ENCODE measurements at regions not wholly inside any gene's neighbourhood (a gene's known extent, or its start where the extent isn't known, plus 50 kb on each side); places are given as distances from the start of the nearest gene placed in this dataset.
A peak's percentile ranks its signal among the peaks of the same experiment; 100 is the strongest.

- DNase-seq, result no peak
- no peaks in the 10 kb centered on the region for H3K36me3 ChIP-seq
- no peaks in the 10 kb centered on the region for H3K4me1 ChIP-seq
- no peak overlapping the region for H3K27ac ChIP-seq
- TF ChIP-seq POLR2A (IDR thresholded peaks at IDR 0.05), result no peak
- no peak for TF ChIP-seq CTCF (IDR thresholded peaks at IDR 0.05)
- H3K27me3 ChIP-seq, result no peaks in the 10 kb centered on the region
- no peaks in the 10 kb centered on the region for H3K9me3 ChIP-seq
- H3K4me3 ChIP-seq, result no peak overlapping the region
These were observed 463.7 kb upstream of the ROBO2 start for GRCh38 chr3:76576201-76576600.

DNA sequence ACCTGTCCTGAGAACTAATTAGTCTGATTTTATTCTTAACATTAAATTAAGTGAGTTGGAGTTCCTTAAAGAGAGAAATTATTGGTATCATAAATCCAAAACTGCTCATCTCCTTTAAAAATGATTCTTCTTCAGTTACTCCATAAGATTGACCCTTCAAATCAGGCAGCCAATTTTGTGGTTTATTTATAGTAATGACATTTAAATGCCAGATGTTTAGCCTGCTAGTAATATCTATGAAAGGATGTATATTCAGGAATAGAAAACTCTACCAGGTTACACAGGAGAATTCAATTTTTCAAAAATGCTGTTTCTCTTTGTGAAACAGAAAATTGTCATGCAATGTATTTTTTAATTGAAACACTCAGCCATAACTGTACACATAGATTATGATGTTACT, 457.8 kb upstream of the ROBO2 start:
- no peak for DNase-seq
- no peak for TF ChIP-seq POLR2A (IDR thresholded peaks at IDR 0.05)
- no peak for TF ChIP-seq CTCF (IDR thresholded peaks at IDR 0.05)
- H3K9me3 ChIP-seq, result no peaks in the 10 kb centered on the region
- H3K27ac ChIP-seq, result no peak overlapping the region
- no peaks in the 10 kb centered on the region for H3K36me3 ChIP-seq
- H3K27me3 ChIP-seq, result no peaks in the 10 kb centered on the region
- H3K4me1 ChIP-seq, result no peaks in the 10 kb centered on the region
- H3K4me3 ChIP-seq, result no peak overlapping the region

- no peaks in the 10 kb centered on the region for H3K36me3 ChIP-seq
- no peak overlapping the region for H3K4me3 ChIP-seq
- TF ChIP-seq CTCF (IDR thresholded peaks at IDR 0.05), result no peak
- TF ChIP-seq POLR2A (IDR thresholded peaks at IDR 0.05), result no peak
- no peaks in the 10 kb centered on the region for H3K27me3 ChIP-seq
- no peaks in the 10 kb centered on the region for H3K4me1 ChIP-seq
- H3K9me3 ChIP-seq, result no peaks in the 10 kb centered on the region
- DNase-seq, result no peak
- no peak overlapping the region for H3K27ac ChIP-seq
These were observed 457.1 kb upstream of the ROBO2 start for GRCh38 chr3:76582632-76583378.

DNA sequence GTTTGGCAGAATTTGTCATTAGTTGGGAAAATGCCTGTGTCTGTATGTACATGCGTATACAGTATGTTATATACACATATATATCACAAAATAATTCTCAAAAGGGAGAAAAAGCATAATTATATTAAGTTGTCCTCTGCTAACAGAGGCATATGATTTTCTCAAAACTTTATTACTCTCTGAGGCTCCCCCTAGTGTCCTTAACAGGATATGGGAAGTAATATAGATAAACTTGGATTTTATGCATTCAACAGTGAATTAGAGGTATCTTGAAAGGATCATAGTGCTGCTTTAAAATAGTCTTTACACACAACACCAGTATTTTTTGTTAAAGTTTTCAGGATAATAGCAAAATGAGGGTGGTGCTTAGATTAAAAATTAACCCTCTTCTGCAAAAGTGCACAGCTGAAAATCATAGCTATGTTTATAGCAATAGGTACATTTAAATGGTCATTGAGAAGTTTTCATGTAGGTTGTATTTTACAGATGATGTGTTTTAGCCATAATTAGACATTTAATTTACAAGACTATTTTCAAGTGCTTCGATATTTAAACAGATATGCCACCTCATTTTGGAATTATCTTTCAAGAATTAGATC, 454.0 kb upstream of the ROBO2 start:
- TF ChIP-seq CTCF (IDR thresholded peaks at IDR 0.05) (peak in 4 of 6 experiments; percentile 21 to 43 (median 30)), POLR2A (IDR thresholded peaks at IDR 0.05) (no peak)
- H3K4me1 ChIP-seq, result no peaks in the 10 kb centered on the region
- H3K9me3 ChIP-seq, result no peaks in the 10 kb centered on the region
- H3K27ac ChIP-seq, result no peak overlapping the region
- no peak overlapping the region for H3K4me3 ChIP-seq
- no peaks in the 10 kb centered on the region for H3K36me3 ChIP-seq
- DNase-seq, result no peak
- no peaks in the 10 kb centered on the region for H3K27me3 ChIP-seq

DNA sequence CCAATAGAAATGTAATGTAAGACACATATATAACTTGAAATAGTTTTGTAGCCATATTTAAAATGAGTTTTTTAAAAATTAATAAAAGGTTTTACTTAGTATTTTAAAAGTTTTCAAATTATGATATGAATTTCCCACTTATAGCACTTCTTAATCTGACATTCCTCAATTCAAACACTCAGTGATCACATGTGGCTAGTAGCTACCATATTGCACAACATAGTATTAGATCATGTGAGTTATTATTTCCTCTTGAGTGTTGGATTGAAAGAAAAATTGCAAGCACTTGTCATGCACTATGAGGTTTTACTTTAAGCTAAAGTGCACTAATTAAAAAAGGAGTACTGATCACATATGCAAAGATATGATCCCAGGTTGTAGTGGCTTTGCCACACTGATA, 453.4 kb upstream of the ROBO2 start:
- no peaks in the 10 kb centered on the region for H3K36me3 ChIP-seq
- TF ChIP-seq POLR2A (IDR thresholded peaks at IDR 0.05), result no peak
- no peaks in the 10 kb centered on the region for H3K4me1 ChIP-seq
- no peak overlapping the region for H3K27ac ChIP-seq
- no peak overlapping the region for H3K4me3 ChIP-seq
- no peaks in the 10 kb centered on the region for H3K9me3 ChIP-seq
- no peaks in the 10 kb centered on the region for H3K27me3 ChIP-seq
- DNase-seq, result no peak

DNA sequence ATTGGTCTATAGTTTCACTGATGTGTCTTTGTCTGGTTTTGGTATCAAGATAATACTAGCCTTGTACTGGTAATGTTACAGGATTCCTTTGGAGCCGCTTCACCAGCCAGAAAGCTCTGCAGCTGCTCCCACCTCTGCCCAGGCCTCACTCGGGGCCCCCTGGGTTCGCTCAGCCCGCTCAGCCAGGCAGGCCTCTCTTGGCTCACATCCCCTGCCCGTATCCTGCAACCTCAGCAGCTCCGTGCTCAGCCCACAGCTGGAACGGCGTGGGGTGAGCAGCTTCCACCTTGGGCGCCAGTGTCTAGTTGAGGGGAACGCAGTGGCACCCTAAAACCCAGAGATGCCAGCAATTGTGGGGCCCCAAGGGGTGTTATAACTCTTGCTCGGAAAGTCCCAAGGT, 429.7 kb upstream of the ROBO2 start:
- Histone ChIP-seq H3K27ac (no peak overlapping the region), H3K4me1 (no peaks in the 10 kb centered on the region)
- no peak for TF ChIP-seq POLR2A (IDR thresholded peaks at IDR 0.05)
- no peak for TF ChIP-seq CTCF (IDR thresholded peaks at IDR 0.05)

More for the DNA sequence above, 429.7 kb upstream of the ROBO2 start:
- Histone ChIP-seq H3K27me3 (no peaks in the 10 kb centered on the region), H3K9me3 (no peaks in the 10 kb centered on the region), H3K36me3 (no peaks in the 10 kb centered on the region), H3K4me3 (no peak overlapping the region)
- no peak for DNase-seq

Measured in Peyer's patch (tissue), 4 donors.